ENCODE measurements at regions not wholly inside any gene's neighbourhood (a gene's known extent, or its start where the extent isn't known, plus 50 kb on each side); places are given as distances from the start of the nearest gene placed in this dataset.
"Not testable (repeated sequence)": the region's sequence is repeated elsewhere in the genome, so short reads cannot be mapped to it uniquely, and the experiment has no call there.

DNA sequence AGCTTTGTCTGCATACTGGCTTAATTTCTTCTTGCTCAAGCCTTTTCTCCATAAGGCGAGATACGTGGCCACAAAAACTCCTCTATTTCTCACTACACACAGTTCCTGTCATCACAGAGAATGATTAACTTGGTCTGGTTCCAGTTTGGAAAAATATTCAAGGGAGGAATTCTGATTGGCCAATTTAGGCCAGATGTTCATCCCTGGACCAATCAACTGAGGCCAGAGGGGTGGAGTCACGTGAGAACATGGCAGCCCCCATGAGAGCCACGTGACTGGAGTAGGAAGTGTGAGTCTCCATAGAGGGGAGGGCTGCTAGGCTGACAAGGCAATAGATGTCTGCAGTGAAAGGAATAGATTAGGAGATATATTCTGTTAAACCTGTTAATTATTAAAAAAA lies 200.0 kb downstream of the OTOP1 start:
- H3K4me3 ChIP-seq (ENCODE audit: low read depth in 1 of 2, low read length in 2 of 2); H3K9me3 ChIP-seq (ENCODE audit: control insufficient read depth in 1 of 2, low read length in 2 of 2); H3K27me3 ChIP-seq (ENCODE audit: low read depth, low read length); H3K4me1 ChIP-seq (ENCODE audit: control insufficient read depth in 1 of 2, insufficient read depth in 2 of 2, low read length in 2 of 2); H3K27ac ChIP-seq (ENCODE audit: low read length); H3K36me3 ChIP-seq (ENCODE audit: control insufficient read depth in 1 of 2, insufficient read depth in 2 of 2, low read length in 2 of 2): not testable (repeated sequence)

DNA sequence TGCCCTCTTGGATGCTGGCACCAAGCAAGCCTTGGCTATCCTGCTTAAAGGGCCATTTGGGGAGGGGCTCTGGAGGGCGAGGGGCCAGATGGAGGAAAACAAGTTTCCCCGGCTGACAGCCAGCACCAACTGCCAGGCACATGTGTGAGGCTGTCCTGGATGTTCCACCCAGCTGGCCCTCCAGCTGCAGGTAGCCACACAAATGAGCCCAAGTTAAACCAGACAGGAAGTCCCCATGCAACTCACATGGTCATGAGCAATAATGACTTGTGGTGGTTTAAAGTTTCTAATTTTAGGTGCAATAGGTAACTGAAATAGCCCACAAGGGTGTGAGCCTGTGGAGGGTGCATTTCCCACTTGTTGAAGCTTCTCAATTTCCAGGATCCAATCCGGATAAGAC lies 198.0 kb downstream of the OTOP1 start:
- not testable (repeated sequence) for H3K36me3 ChIP-seq (ENCODE audit: control insufficient read depth in 1 of 2, insufficient read depth in 2 of 2, low read length in 2 of 2); H3K27me3 ChIP-seq (ENCODE audit: low read depth, low read length); H3K4me1 ChIP-seq (ENCODE audit: control insufficient read depth in 1 of 2, insufficient read depth in 2 of 2, low read length in 2 of 2); H3K27ac ChIP-seq (ENCODE audit: low read length); H3K9me3 ChIP-seq (ENCODE audit: control insufficient read depth in 1 of 2, low read length in 2 of 2); H3K4me3 ChIP-seq (ENCODE audit: low read depth in 1 of 2, low read length in 2 of 2)

- H3K9me3 ChIP-seq (ENCODE audit: control insufficient read depth in 1 of 2, low read length in 2 of 2); H3K4me3 ChIP-seq (ENCODE audit: low read depth in 1 of 2, low read length in 2 of 2); H3K36me3 ChIP-seq (ENCODE audit: control insufficient read depth in 1 of 2, insufficient read depth in 2 of 2, low read length in 2 of 2); H3K27ac ChIP-seq (ENCODE audit: low read length); H3K27me3 ChIP-seq (ENCODE audit: low read depth, low read length); H3K4me1 ChIP-seq (ENCODE audit: control insufficient read depth in 1 of 2, insufficient read depth in 2 of 2, low read length in 2 of 2): not testable (repeated sequence)
Measured at GRCh38 chr4:4030509-4030908, 196.2 kb downstream of the OTOP1 start.

DNA sequence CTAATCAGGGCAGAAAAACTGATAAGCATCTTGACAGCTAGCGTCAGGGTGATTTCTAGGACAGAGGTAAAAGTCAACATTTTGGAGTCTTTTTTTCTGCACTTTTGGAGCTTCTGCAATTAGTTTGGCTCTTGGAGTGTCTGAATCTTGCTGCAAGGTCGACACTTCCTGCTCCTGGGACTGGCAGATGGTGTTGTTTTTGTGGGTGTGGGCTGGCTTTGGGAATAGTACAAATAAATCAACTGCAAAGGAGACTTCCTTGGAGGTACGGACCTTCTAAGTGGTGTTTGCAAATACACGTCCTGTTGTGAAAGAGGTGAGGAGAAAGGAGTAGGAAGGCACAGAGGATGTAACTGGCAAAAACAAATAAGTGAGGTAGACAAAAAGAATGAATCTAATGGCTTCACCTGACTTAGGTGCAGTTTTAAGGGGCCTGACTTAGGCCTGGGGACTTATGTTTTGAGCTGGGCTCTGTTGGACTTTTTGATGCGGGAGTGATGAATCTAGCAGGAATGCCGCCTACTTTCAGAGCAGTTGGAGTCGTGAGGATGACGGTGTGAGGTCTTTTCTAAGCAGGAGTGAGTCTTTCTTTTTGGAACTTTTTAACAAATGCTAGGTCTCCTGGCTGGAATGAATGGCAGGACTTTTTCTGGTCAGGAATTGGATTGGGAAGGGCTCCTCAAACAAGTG lies 195.1 kb downstream of the OTOP1 start:
- not testable (repeated sequence) for H3K4me1 ChIP-seq (ENCODE audit: control insufficient read depth in 1 of 2, insufficient read depth in 2 of 2, low read length in 2 of 2); H3K9me3 ChIP-seq (ENCODE audit: control insufficient read depth in 1 of 2, low read length in 2 of 2); H3K27me3 ChIP-seq (ENCODE audit: low read depth, low read length); H3K27ac ChIP-seq (ENCODE audit: low read length); H3K36me3 ChIP-seq (ENCODE audit: control insufficient read depth in 1 of 2, insufficient read depth in 2 of 2, low read length in 2 of 2); H3K4me3 ChIP-seq (ENCODE audit: low read depth in 1 of 2, low read length in 2 of 2)

GRCh38 chr4:4032364-4032763 lies 194.4 kb downstream of the OTOP1 start:
- H3K27me3 ChIP-seq (ENCODE audit: low read depth, low read length); H3K4me3 ChIP-seq (ENCODE audit: low read depth in 1 of 2, low read length in 2 of 2); H3K36me3 ChIP-seq (ENCODE audit: control insufficient read depth in 1 of 2, insufficient read depth in 2 of 2, low read length in 2 of 2); H3K27ac ChIP-seq (ENCODE audit: low read length); H3K9me3 ChIP-seq (ENCODE audit: control insufficient read depth in 1 of 2, low read length in 2 of 2); H3K4me1 ChIP-seq (ENCODE audit: control insufficient read depth in 1 of 2, insufficient read depth in 2 of 2, low read length in 2 of 2): not testable (repeated sequence)

DNA sequence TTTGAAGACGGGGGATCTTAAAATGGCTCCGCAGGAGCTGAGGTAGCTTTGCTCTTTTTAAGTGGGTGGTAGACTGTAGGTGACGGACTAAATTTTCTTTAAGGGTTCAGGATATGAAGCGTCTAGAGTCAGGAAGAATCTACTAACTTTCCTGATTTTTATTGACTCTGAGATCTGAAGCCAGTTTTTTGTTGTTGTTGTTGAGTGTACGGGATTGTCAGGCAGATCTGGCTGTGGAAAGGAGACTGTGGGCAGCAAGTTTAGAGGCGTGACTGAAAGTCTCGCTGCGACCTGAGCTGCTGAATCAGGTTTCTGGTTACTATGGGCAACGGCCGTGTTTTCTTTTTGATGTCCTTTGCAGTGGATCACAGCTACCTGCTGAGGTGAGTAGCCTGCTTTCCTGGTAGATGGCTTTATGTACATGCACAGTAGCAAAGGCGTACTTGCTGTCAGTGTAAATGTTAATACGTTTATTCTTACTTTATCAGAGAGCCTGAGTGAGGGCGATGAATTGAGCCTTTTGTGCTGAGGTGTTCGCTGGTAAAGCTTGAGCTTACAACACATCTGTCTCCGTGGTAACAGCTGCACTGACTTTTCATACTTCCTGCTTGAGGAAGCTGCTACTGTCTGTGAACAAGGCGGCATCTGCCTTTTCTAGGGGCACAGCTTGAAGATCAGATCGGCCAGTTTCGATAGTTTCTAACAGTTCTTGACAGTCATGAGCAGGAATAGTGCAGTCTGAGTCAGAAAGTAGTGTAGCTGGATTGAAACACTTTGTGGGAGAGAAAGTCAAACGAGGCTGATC lies 193.7 kb downstream of the OTOP1 start:
- not testable (repeated sequence) for H3K27ac ChIP-seq (ENCODE audit: low read length); H3K36me3 ChIP-seq (ENCODE audit: control insufficient read depth in 1 of 2, insufficient read depth in 2 of 2, low read length in 2 of 2); H3K4me1 ChIP-seq (ENCODE audit: control insufficient read depth in 1 of 2, insufficient read depth in 2 of 2, low read length in 2 of 2); H3K9me3 ChIP-seq (ENCODE audit: control insufficient read depth in 1 of 2, low read length in 2 of 2); H3K27me3 ChIP-seq (ENCODE audit: low read depth, low read length); H3K4me3 ChIP-seq (ENCODE audit: low read depth in 1 of 2, low read length in 2 of 2)

DNA sequence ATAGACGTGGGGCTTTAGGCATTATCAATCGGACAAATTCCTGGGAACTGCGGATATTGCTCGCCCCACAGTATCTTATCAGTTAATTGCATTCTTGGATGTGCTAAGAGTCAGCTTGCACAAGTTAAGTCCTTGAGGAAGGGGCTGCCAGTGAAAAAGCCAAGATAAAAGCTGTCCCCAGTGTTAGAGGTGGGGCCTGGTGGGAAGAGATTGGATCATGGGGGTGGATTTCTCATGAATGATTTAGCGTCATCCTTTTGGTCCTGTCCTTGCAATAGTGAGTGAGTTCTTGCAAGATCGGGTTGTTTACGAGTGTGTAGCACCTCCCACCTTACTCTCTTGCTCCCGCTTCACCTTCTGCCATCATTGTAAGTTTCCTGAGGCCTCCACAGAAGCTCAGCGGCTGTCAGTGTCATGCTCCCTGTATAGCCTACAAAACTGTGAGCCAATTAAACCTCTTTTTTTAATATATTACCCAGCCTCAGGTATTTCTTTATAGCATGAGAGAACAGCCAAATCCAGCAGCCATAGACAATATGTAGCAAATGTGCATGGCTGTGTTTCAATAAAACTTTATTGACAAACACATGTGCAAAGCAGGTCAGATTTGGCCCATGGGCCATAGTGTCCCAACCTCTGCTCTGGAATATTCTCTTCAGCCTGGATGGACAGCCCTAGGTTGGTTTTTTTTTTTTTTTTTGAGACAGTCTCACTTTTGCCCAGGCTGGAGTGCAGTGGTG lies 189.2 kb downstream of the OTOP1 start:
- H3K4me3 ChIP-seq (ENCODE audit: low read depth in 1 of 2, low read length in 2 of 2); H3K4me1 ChIP-seq (ENCODE audit: control insufficient read depth in 1 of 2, insufficient read depth in 2 of 2, low read length in 2 of 2); H3K27me3 ChIP-seq (ENCODE audit: low read depth, low read length); H3K36me3 ChIP-seq (ENCODE audit: control insufficient read depth in 1 of 2, insufficient read depth in 2 of 2, low read length in 2 of 2); H3K9me3 ChIP-seq (ENCODE audit: control insufficient read depth in 1 of 2, low read length in 2 of 2); H3K27ac ChIP-seq (ENCODE audit: low read length): not testable (repeated sequence)

- H3K4me1 ChIP-seq (ENCODE audit: control insufficient read depth in 1 of 2, insufficient read depth in 2 of 2, low read length in 2 of 2); H3K4me3 ChIP-seq (ENCODE audit: low read depth in 1 of 2, low read length in 2 of 2); H3K27ac ChIP-seq (ENCODE audit: low read length); H3K27me3 ChIP-seq (ENCODE audit: low read depth, low read length); H3K36me3 ChIP-seq (ENCODE audit: control insufficient read depth in 1 of 2, insufficient read depth in 2 of 2, low read length in 2 of 2); H3K9me3 ChIP-seq (ENCODE audit: control insufficient read depth in 1 of 2, low read length in 2 of 2): not testable (repeated sequence)
Measured at GRCh38 chr4:4045823-4046222, 180.9 kb downstream of the OTOP1 start.

DNA sequence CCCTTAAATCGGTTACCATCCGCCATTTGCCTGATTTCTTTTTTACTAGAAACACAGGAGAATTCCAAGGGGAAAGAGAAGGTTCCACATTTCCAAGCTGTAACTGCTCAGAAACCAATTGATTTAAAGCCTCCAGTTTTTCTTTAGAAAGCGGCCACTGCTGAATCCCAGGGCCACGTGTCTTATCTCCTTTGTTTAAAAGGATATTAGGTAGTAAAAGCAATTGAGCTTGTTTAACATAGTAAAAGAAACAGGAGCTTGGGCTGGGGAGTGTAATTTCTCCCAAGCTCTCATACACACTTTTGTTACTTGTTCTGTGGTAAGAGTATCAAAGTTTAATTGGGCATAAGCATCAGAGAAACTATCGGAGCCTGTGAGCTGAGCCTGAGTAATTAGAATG lies 180.0 kb downstream of the OTOP1 start:
- not testable (repeated sequence) for H3K4me3 ChIP-seq (ENCODE audit: low read depth in 1 of 2, low read length in 2 of 2); H3K4me1 ChIP-seq (ENCODE audit: control insufficient read depth in 1 of 2, insufficient read depth in 2 of 2, low read length in 2 of 2); H3K36me3 ChIP-seq (ENCODE audit: control insufficient read depth in 1 of 2, insufficient read depth in 2 of 2, low read length in 2 of 2); H3K27ac ChIP-seq (ENCODE audit: low read length); H3K9me3 ChIP-seq (ENCODE audit: control insufficient read depth in 1 of 2, low read length in 2 of 2); H3K27me3 ChIP-seq (ENCODE audit: low read depth, low read length)

DNA sequence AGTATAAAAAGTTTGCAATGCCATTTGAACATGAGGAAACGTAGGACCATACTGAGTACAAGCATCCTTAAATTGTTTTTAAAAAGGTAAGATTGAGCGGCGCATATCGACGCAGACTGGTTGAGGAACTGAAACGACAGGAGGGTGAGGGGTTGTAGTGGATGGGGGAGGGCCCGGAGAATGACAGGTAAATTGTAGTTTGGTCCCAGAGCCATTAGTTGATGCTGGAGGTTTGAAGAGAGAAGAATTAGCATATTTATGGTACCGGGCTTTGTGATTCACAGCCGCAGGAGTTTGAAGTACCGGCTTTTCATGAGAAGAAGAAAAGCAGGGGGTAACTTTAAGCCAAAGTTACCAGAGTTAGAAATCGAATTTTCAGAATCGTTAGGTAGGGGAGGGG lies 179.5 kb downstream of the OTOP1 start:
- not testable (repeated sequence) for H3K27me3 ChIP-seq (ENCODE audit: low read depth, low read length); H3K4me1 ChIP-seq (ENCODE audit: control insufficient read depth in 1 of 2, insufficient read depth in 2 of 2, low read length in 2 of 2); H3K9me3 ChIP-seq (ENCODE audit: control insufficient read depth in 1 of 2, low read length in 2 of 2); H3K27ac ChIP-seq (ENCODE audit: low read length); H3K36me3 ChIP-seq (ENCODE audit: control insufficient read depth in 1 of 2, insufficient read depth in 2 of 2, low read length in 2 of 2); H3K4me3 ChIP-seq (ENCODE audit: low read depth in 1 of 2, low read length in 2 of 2)

GRCh38 chr4:4048227-4048626 lies 178.5 kb downstream of the OTOP1 start:
- H3K9me3 ChIP-seq (ENCODE audit: control insufficient read depth in 1 of 2, low read length in 2 of 2); H3K4me1 ChIP-seq (ENCODE audit: control insufficient read depth in 1 of 2, insufficient read depth in 2 of 2, low read length in 2 of 2); H3K27me3 ChIP-seq (ENCODE audit: low read depth, low read length); H3K4me3 ChIP-seq (ENCODE audit: low read depth in 1 of 2, low read length in 2 of 2); H3K36me3 ChIP-seq (ENCODE audit: control insufficient read depth in 1 of 2, insufficient read depth in 2 of 2, low read length in 2 of 2); H3K27ac ChIP-seq (ENCODE audit: low read length): not testable (repeated sequence)

All from muscle layer of duodenum (tissue), 2 donors.